CD4-positive, alpha-beta T cell treated with Interferon alpha-2 for 1 hour (primary cell): ENCODE measurements at regions not wholly inside any gene's neighbourhood (a gene's known extent, or its start where the extent isn't known, plus 50 kb on each side); places are given as distances from the start of the nearest gene placed in this dataset.
"Not testable (repeated sequence)": the region's sequence is repeated elsewhere in the genome, so short reads cannot be mapped to it uniquely, and the experiment has no call there.

Source experiments
- DNase-seq, 2 donors: peaks; one replicate each; pipeline ENCODE4 v3.0.0-alpha.2; 2020 to 2022

DNA sequence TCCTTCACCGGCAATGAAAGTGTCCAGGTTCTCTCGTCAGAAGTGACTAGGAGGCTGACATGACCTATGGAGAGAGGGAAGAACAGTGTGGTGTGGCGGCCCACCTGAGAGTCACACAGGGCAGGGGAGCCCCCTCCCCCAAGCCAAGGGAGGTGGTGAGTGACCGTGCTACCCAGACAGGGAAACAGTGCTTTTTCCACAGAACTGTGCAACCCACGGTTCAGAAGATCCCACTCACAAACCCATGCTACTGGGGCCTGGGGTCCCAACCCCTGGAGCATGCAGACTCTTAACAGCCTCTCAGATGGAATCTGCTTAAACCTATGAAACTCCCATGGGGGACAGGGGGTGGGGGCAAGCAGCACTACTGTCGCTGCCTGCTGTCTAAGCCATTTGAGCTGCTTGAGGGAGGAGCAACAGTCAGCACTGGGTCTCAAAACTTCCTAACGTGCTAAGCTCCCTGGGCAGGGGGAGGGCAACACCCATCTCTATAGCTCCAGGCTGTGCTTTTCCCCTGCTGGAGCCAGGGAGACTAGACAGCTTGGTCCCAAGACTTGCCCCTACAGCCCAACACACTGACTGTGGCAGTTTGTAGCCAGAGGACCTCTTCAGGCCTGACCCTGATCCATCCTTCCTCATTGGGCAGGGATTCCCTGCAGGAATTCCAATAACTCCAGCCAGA, 850.4 kb upstream of the AADAT start:
- DNase-seq, result no peak

DNA sequence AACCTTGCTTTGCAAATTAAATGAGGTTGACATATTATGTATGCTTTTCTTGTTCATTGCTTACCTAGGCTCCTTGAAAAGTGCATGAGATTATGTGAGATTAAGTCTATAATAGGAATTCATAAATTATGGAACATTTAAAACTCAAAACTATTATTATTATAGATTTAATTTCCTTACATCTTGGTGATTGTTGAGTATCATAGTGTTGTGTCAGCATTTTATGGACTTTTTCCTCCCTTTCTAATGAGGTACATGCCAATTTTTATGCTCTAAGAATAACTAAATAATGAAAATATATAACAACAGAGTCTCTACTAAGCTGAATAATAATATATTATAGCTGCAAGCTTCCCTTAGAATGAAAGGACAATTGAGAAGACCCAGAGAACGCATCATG, 848.8 kb upstream of the AADAT start:
- no peak for DNase-seq

DNA sequence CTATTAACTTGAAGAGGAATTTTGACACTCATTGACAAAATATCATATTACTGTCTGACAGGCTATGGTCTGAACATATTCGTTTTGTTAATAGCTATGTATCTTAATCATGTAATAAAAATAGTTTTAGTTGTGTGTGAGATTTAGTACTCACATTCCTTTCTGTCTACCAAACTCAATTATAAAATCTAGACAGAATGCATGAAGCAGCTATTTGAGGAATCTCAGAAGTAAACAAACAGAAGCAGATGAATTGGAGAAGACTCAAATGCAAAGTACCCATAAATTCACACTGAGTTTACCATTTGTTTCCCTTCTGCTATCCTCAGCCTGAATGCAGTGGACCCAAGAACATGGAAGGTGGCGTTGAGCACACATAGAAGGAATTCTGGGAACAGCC, 841.6 kb upstream of the AADAT start:
- DNase-seq, result no peak

DNA sequence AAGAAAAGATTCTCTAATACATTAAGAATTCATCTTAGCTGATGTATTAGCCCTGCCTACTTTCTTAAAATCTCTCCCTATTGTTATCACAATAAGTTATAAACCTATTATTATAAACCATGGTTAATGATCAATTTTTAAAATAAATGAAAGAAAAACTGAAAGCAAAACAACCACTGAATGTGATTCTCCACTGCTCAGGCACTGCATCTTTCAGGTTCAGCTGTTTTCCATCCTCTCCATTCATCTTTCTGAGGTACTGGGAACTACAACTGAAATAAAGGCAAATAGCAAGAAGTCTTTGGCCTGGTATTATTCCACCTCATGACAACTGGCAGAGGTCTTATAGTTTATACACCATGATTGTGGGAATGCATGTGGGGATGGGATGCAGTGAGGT, 798.9 kb upstream of the AADAT start:
- DNase-seq, result no peak

DNA sequence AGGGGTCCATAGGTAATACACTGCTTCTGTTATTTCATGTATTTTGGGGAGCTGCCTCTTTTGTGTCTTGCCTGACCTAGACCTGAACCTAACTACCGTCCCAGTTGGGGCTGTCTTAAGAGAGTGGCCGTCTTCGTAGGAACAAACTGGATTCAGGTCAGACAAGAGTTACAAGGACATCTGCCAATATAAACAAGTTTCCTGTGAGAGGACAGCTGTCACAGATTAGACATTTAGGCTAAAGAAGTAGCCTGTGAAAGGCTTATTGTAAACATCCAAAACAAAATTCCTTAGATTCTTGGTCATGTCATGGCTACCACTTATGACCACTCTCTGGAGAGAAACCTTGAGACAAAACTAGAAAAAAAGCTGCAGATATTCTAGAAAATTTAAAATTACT, 797.6 kb upstream of the AADAT start:
- no peak for DNase-seq

DNA sequence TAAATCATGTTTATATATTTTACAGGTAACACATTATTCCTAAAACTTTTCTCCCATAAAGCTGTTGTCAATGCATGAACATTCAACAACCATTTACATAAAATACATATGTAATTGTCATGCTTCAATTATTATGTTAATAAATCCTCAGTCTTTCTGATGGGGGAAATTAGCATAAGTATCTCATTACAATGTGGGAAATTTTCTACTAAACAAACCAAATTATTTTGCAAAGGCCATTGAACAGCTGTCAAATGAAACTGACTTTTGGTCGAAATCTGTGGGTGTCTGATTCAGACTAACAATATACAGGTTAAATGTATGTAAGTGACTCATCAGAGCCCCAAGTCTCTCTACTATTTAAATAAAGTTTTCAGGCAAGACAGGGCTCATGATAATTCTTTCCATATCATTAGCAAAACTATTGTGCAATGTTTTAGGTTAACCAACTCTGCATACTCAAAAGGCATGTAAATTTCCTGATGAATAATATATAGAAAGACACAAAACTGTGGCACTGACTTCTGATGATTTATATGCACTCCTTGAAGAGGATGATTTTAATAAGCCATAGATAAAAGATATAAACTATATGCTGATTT, 795.3 kb upstream of the AADAT start:
- no peak for DNase-seq

DNA sequence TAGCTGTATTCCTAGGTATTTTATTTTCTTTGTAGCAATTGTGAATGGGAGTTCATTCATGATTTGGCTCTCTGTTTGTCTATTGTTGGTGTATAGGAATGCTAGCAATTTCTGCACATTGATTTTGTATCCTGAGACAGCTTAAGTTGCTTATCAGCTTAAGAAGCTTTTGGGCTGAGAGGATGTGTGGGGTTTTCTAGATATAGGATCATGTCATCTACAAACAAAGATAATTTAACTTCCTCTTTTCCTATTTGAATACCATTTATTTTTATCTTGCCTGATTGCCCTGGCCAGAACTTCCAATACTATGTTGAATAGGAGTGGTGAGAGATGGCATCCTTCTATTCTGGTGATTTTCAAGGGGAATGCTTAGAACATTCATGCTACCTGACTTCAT, 791.9 kb upstream of the AADAT start:
- DNase-seq, result not testable (repeated sequence)

DNA sequence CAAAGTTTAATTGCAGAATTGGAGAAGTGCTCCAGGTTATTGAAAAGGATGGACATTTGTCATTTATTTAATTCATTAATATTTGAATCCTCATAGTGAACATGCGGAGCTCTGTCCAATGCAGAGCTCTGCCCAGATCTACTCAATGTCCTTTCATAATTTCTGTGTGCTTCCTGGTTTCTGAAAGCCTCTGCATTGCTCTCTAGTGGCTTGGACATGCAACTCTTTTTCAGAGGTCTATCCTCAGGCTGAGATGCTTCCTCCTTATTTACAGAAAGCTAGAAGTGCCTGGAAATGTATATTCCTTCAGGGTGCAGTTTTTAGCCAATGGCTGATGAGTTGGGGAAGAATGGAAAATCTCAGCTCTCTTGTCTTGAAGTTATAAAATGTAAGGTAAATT, 786.1 kb upstream of the AADAT start:
- DNase-seq, result no peak

DNA sequence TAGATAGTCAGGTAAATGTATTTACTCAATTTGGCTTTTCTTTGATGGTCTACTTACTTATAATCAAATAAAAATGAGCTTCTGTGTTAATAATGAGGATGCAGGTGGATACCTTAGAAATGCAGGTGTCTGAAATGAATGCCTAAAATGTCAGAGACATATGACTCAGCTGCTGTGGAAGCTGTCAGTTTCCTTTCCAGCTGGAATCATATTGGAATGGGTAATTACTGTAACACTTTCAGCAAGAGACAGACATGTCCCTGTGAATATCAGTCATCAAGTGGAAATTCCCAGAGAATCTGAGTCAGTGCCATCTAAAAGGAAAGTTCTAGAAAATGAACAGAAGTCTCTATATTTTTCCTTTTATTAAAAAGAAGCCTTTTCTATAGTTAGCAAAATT, 783.0 kb upstream of the AADAT start:
- DNase-seq, result no peak

DNA sequence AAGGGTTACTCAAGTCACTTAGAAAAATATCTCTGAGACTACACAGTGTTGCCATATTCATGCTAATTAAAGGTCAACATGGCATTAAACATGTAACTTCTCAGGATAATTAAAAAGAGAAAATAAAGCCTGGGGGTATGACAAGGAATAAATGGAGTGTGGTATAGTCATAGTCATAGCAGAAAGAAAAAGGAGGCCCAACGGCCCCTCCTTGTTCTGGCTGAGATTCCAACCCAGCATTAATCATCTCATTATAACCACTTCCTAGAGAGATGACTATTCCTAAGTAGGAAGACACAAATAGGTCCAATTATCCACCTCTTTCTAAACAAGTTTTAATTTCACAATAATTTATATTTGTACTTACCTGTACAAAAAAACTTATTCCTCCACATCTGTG, 778.4 kb upstream of the AADAT start:
- DNase-seq, result no peak

DNA sequence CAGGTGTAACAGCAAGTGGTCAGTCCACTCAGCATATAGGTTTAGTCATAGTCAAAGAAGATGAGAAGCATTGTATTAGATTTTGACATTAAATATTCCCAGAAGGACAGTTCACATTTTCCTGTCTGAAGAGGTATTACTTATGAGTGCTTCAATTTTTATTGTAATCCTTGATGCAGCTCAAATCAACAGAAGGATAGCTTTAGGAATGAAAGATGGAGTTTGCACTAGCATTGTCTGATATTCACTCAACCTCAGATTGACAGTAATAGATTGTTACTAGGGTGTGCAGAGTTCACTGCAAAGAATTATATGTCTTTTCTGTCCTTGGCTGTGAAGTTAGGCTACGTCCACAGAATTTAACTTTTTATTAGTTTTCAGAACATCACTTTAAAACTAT, 764.3 kb upstream of the AADAT start:
- no peak for DNase-seq

DNA sequence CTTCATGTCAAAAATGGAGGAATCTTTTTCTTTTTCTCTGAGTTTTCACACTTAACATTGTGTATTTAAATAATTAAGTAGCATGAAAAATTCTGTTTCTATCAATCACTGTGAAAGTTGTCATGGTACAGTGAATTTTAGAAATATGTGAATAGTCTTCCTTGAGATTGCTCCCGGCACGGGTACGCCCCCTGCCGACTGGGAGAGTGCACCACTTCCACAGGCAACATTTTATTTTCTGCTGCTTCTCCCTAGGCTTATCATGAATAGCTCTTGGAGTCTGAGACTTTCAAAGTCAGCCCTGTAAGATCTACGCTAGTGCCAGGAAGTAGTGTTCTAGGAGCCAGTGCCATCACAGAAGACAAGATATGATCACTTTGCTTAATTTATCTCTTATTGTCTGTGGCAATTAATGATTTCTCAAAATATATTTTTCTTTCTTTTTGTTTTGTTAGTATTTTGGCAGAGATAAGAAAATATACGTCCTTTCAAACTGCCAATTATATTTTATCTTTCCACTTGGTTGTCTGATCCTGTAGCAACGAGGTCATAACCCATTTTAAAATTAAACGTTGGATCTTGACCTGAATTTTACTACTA, 763.8 kb upstream of the AADAT start:
- no peak for DNase-seq

DNA sequence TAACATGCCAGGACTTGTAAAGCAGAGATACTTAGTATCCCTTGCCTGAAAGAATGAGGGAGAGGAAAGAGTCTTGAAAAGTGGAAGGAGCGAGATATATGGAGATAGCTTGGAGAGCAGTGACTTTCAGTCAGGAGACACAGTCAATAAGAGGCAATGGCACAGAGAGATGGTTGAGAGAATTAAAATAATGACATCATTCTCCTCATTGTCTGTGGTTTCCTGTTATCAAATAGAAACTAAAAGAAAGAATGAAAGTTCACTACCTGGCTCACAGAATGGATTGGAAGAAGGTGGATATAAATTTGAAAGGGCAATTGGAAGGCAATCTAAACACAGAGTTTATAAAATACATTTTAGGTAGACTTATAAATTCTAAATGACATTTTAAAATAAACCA, 760.2 kb upstream of the AADAT start:
- no peak for DNase-seq

DNA sequence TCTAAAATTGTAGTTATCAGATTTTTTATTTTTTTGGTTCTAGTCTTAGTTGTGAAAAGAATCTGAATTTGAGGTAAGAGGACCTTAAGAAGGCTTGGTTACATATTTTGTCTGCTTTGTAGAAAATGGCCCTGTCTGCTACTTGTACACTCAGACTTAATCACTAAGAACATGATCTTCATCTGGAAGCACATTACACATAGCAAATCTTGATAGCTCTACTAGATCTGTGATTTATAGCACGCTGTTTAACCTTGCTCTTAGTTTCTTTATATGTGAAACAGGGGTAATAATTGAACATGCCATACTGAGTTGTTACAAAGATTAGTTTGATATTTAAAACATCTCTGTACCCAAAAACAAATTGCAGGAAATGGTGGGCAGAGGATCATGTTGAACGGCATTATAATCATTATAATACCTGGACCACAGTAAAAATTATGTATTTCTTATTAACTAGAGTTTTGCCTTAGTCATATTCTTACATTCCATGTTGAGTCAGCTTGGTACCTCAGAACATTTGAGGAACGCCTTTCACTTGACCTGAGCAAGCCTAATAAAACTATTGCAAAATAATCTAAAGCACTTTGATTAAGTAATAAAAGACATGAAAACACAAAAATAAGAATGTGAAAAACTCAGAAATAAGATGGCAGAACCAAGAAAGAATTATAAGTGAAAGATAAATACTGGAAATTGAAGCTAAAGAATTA, 738.0 kb upstream of the AADAT start:
- no peak for DNase-seq

DNA sequence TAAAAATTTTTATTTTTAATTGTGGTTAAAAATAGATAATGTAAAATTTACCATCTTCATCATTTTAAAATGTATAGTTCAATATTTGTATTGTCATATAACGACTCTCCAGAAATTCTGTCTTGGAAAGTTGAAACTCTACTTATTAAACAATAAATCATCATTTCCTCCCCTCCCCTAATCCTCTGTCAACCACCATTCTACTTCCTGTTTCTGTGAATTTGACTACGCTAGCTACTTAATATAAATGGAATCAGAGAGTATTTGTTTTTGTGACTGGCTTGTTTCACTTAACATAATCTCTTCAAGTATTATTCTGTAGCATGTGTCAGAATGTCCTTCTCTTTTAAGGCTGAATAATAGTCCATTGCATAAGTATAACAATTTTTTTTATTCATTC, 729.0 kb upstream of the AADAT start:
- DNase-seq, result no peak

DNA sequence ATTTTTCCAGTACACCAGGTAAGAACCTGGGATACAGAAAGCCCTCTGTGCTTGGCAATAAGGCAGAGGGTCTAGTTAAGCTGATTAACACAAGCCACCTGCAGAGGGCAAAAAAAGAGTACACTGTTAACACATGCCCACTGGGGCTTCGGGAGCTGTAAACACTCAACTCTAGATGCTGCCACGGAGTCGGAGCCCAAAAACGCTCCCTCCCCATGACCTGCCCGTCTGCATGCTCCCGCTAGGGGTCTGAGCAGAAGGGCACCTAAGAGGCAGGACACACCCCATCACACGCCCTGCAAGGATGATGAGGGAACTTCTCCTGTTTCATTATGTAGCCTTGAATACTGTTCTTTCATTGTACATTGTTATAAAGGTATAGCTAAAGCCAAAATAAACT, 715.6 kb upstream of the AADAT start:
- no peak for DNase-seq

DNA sequence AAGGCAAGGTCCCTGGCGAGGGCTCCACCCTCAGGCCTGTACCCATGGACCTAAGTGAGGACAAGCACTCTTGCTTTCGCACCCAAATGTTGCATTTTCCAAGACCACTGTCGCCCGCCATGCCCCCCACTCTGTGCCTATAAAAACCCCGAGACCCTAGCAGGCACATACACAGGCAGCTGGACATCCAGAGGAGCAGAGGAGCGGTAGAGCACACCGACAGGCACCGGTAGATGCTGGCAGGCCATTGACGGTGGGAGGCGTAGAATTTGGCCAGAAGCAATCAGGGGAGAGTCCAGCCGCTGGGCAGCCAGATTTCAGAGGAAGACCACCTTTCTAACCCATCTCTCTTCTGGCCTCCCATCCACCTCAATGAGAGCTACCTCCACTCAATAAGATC, 715.2 kb upstream of the AADAT start:
- DNase-seq, result no peak

DNA sequence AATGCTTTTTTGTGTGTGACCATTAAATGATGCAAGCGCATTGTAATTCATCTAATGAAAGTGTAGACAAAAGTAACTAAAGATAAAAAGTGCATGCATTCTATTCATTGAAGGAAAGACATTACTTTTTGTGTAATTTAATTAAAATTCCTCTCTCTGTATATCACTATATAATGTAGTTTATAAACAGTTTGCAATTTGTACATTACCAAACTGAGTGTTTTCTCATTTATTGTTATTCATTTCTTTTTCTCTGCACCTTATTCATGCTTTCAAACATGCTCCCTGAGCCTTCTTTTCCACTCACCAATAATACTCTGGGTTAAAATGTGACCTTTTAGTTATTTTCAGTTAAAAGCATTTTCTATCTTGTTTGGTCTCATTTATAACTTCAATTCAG, 713.7 kb upstream of the AADAT start:
- no peak for DNase-seq

DNA sequence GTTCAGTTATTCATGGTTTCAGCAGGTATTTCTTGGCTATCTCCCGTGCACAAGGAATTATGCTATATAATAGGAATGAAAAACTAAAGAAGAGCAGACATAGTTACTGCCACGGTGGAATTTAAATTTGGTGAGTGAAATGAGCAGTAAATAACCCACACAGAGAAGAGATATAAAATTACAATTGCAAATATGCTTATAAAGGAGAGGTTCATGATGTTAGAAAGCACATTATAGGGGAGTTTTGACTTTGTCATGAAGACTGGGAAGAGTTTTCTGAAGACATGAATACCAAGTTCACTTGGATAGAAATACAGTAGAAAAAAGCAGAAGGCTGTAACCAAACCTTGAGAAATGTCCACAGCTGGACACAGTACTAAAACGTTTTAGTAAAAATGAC, 712.0 kb upstream of the AADAT start:
- no peak for DNase-seq

DNA sequence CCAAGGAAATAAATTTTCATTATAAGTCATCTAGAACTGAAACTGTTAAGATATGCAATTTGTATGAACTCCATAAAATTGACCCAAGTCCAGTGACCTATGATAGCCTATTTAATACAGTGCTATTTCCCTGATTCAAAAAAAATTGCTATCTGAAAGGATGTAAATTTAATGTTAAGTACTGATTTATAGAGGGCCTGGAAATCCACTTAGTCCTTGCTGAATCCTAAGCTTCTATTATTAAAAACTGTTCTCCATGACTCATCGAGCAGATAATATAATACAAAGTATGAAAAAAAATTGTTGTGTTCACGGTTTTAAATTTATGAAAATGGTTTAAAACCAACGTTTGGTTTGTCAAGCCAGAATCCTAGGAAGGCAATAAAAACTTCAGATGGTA, 704.8 kb upstream of the AADAT start:
- DNase-seq, result no peak

DNA sequence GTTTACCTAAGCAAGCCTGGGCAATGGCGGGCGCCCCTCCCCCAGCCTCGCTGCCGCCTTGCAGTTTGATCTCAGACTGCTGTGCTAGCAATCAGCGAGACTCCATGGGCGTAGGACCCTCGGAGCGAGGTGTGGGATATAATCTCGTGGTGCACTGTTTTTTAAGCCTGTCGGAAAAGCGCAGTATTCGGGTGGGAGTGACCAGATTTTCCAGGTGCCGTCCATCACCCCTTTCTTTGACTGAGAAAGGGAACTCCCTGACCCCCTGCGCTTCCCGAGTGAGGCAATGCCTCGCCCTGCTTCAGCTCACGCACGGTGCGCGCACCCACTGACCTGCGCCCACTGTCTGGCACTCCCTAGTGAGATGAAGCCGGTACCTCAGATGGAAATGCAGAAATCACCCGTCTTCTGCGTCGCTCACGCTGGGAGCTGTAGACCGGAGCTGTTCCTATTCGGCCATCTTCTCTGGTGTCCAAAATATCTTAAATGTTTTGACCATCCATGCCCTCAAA, 698.8 kb upstream of the AADAT start:
- not testable (repeated sequence) for DNase-seq

DNA sequence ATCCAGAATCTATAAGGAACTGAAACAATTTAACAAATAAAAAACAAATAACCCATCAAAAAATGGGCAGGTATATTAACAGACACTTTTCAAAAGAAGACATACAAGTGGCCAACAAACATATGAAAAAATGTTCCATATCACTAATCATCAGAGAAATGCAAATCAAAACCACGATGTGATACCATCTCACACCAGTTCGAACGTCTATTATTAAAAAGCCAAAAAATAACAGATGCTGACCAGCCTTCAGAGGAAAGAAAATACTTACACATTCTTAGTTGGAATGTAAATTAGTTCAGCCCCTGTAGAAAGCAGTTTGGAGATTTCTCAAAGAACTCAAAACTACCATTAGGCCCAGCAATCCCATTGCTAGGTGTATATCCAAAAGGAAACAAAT, 687.9 kb upstream of the AADAT start:
- no peak for DNase-seq

DNA sequence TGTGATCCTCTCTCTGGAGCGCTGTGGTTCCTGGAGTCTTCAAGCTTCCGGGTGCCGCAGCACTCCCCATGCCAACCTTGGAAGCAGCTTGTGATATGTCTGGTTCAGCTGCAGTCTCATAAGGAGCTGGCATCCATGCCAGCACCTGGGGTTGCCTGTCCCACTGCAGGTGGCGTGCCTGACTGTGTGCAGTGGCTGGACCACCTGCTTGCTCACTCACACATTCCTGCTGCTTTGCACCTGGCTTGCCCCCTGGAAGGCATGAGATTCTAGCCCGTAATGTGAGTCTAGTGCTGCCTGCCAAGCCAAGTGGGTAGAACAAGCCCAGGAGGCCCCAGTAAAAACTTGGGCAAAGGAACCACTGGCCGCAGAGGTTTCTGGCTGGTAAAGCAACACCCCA, 687.2 kb upstream of the AADAT start:
- DNase-seq, result no peak

DNA sequence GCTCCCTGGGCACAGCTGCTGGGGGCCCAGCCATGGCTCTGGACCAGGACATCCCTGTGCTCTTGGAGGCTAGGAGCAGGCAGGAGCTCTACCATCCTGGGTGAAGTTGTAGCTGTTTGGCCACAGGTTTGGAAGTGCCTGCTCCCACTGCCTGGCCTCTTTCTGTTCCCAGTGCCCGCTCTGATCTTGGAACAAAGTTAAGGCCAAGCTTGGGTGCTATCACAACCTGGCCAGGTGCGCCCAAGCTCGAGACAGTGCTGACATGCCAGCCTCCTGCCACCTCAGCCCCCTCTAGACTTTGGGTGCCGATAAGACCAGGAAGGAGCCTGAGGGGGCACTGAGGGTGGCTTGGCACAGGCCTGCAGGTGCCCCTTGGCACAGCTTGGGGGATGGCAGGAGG, 686.1 kb upstream of the AADAT start:
- DNase-seq, result no peak
